ENCODE measurements at regions not wholly inside any gene's neighbourhood (a gene's known extent, or its start where the extent isn't known, plus 50 kb on each side); places are given as distances from the start of the nearest gene placed in this dataset.

GRCh38 chr4:181949704-181950312, 293.4 kb upstream of the TENM3 start:
- TF ChIP-seq, protein P1, sequence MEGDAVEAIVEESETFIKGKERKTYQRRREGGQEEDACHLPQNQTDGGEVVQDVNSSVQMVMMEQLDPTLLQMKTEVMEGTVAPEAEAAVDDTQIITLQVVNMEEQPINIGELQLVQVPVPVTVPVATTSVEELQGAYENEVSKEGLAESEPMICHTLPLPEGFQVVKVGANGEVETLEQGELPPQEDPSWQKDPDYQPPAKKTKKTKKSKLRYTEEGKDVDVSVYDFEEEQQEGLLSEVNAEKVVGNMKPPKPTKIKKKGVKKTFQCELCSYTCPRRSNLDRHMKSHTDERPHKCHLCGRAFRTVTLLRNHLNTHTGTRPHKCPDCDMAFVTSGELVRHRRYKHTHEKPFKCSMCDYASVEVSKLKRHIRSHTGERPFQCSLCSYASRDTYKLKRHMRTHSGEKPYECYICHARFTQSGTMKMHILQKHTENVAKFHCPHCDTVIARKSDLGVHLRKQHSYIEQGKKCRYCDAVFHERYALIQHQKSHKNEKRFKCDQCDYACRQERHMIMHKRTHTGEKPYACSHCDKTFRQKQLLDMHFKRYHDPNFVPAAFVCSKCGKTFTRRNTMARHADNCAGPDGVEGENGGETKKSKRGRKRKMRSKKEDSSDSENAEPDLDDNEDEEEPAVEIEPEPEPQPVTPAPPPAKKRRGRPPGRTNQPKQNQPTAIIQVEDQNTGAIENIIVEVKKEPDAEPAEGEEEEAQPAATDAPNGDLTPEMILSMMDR (IDR thresholded peaks at IDR 0.05; ENCODE audit: low read length, missing control alignments), result no peak

DNA sequence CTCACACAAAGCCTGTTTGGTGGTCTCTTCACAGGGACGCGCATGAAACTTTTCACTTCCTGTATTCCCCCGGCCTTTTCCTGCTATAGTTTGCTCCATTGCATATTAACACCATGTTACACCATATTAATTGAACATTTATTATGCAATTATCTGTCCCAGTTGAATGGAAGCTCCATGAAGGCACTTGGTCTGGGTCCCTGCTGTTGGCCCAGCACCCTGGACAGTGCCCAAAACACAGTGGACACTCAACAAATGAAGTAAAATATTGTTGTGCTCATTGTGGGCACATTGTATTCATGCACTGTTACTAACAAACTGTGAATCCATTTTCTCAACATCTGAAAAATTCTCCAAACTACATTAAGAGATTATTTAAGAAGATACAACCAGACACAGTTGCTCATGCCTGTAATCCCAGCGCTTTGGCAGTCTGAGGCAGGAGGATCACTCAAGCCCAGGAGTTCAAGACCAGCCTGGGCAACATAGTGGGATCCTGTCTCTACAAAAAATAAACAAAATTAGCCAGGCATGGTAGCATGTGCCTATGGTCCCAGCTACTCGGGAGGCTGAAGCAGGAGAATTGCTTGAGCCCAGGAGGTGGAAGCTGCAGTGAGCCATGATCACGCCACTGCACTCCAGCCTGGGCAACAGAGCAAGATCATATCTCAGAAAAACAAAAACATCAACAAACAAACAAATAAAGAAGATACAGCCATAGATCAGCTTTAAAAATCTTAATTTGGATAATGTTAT, 292.7 kb upstream of the TENM3 start:
- H3K4me3 ChIP-seq (replicated peaks; ENCODE audit: low read depth, low read length), result no peak overlapping the region
- no peak for DNase-seq (ENCODE audit: low read depth)
- TF ChIP-seq, protein P1 (IDR thresholded peaks at IDR 0.05; ENCODE audit: low read length, missing control alignments), result no peak

More at GRCh38 chr4:181949704-181950312, 293.4 kb upstream of the TENM3 start:
- H3K4me3 ChIP-seq (replicated peaks; ENCODE audit: low read depth, low read length), result no peak overlapping the region
- no peak for DNase-seq (ENCODE audit: low read depth)

DNA sequence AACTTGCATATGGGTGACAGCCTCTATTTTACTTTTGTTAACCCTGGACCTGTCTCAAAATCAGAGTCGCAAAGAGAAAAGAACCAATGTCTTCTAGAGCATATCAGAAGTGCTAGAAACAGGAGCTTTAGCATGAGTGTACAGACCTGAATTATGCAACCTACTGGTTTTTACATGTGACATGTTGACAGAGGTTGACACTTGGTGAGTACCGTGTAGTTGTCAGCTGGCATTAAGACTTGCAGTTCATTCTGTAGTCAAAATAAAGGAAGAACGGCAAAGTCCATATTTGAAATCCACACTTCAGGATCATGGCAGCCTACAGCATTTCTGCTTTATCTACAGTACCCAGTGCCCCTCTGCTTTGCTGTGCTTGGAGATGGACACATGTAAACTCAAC, 291.9 kb upstream of the TENM3 start:
- DNase-seq (ENCODE audit: low read depth), result no peak
- TF ChIP-seq, protein P1 (IDR thresholded peaks at IDR 0.05; ENCODE audit: low read length, missing control alignments), result no peak
- no peak overlapping the region for H3K4me3 ChIP-seq (replicated peaks; ENCODE audit: low read depth, low read length)

GRCh38 chr4:181952478-181952877, 290.7 kb upstream of the TENM3 start:
- no peak overlapping the region for H3K4me3 ChIP-seq (replicated peaks; ENCODE audit: low read depth, low read length)
- peak; percentile 90 for DNase-seq (ENCODE audit: low read depth)
- TF ChIP-seq, protein P1 (IDR thresholded peaks at IDR 0.05; ENCODE audit: low read length, missing control alignments), result no peak

DNA sequence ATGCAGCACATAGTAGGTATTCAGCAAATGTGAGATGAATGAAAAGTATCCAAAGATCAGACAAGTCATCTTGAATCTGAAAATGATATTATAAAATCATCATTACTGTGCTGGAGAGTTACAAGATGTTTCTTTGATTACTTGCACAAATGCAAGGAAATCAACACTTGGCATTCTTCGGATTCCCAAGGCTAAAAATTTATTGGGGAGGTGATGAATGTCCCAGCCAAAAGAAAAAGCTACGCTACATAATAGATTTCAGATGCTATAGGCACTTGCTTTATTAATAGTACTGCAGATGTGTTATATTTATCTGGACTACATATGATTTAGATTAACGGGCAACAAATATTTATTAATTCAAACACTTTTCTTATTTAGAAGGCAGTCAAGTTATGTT, 286.7 kb upstream of the TENM3 start:
- TF ChIP-seq, protein P1 (IDR thresholded peaks at IDR 0.05; ENCODE audit: low read length, missing control alignments), result no peak
- DNase-seq (ENCODE audit: low read depth), result no peak
- no peak overlapping the region for H3K4me3 ChIP-seq (replicated peaks; ENCODE audit: low read depth, low read length)

- TF ChIP-seq, protein P1 (IDR thresholded peaks at IDR 0.05; ENCODE audit: low read length, missing control alignments), result no peak
- no peak overlapping the region for H3K4me3 ChIP-seq (replicated peaks; ENCODE audit: low read depth, low read length)
- DNase-seq (ENCODE audit: low read depth), result peak; percentile 58
These were observed 286.1 kb upstream of the TENM3 start for GRCh38 chr4:181957088-181957487.
